ENCODE measurements at regions not wholly inside any gene's neighbourhood (a gene's known extent, or its start where the extent isn't known, plus 50 kb on each side); places are given as distances from the start of the nearest gene placed in this dataset.

DNA sequence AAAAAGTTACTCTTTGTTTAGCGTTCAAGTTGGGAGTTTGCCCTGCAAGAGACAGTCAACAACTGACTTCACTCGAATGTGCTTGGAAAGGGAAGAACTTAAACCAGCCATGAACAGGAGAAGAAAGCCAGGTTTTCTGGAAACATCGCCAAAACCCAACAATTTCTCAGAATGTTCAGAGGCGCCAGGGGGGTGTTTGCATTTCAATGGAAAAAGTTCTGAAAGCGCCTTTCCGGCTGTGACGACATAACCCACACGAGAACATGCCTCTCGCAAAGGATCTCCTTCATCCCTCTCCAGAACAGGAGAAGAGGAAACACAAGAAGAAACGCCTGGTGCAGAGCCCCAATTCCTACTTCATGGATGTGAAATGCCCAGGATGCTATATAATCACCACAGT is 78.1 kb upstream of the ADGRA3 start:
- TF ChIP-seq, protein P1, sequence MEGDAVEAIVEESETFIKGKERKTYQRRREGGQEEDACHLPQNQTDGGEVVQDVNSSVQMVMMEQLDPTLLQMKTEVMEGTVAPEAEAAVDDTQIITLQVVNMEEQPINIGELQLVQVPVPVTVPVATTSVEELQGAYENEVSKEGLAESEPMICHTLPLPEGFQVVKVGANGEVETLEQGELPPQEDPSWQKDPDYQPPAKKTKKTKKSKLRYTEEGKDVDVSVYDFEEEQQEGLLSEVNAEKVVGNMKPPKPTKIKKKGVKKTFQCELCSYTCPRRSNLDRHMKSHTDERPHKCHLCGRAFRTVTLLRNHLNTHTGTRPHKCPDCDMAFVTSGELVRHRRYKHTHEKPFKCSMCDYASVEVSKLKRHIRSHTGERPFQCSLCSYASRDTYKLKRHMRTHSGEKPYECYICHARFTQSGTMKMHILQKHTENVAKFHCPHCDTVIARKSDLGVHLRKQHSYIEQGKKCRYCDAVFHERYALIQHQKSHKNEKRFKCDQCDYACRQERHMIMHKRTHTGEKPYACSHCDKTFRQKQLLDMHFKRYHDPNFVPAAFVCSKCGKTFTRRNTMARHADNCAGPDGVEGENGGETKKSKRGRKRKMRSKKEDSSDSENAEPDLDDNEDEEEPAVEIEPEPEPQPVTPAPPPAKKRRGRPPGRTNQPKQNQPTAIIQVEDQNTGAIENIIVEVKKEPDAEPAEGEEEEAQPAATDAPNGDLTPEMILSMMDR (IDR thresholded peaks at IDR 0.05): no peak
- TF ChIP-seq POLR2A (IDR thresholded peaks at IDR 0.05): no peak

Data from right lobe of liver (tissue), 4 donors.